ENCODE measurements at regions not wholly inside any gene's neighbourhood (a gene's known extent, or its start where the extent isn't known, plus 50 kb on each side); places are given as distances from the start of the nearest gene placed in this dataset.

DNA sequence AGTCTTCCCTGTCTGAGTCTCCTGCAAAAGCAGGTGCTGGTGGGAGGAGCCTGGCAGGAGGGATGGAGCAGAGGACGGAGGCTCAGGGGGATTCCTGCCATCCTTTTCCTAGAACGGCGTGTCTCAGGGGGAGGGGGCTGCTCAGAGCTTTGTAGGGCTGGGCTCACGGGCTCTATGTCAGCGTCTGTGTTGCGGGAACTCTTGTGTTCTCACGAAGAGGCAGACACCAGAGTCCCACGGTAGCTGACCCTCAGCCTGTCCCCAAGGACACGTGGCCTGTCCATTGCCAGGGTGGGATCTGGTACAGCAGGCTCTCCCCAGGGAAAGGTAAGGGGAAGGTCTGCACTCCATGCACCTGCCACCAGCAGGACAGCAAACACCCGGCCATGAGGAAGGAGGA, 1505.2 kb downstream of the TBC1D22A start:
- TF ChIP-seq, protein P1, sequence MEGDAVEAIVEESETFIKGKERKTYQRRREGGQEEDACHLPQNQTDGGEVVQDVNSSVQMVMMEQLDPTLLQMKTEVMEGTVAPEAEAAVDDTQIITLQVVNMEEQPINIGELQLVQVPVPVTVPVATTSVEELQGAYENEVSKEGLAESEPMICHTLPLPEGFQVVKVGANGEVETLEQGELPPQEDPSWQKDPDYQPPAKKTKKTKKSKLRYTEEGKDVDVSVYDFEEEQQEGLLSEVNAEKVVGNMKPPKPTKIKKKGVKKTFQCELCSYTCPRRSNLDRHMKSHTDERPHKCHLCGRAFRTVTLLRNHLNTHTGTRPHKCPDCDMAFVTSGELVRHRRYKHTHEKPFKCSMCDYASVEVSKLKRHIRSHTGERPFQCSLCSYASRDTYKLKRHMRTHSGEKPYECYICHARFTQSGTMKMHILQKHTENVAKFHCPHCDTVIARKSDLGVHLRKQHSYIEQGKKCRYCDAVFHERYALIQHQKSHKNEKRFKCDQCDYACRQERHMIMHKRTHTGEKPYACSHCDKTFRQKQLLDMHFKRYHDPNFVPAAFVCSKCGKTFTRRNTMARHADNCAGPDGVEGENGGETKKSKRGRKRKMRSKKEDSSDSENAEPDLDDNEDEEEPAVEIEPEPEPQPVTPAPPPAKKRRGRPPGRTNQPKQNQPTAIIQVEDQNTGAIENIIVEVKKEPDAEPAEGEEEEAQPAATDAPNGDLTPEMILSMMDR (IDR thresholded peaks at IDR 0.05): no peak
- H3K27ac ChIP-seq: no peak overlapping the region
- DNase-seq (ENCODE audit: low spot score): peak; percentile 64
- H3K4me3 ChIP-seq: no peak overlapping the region

DNA sequence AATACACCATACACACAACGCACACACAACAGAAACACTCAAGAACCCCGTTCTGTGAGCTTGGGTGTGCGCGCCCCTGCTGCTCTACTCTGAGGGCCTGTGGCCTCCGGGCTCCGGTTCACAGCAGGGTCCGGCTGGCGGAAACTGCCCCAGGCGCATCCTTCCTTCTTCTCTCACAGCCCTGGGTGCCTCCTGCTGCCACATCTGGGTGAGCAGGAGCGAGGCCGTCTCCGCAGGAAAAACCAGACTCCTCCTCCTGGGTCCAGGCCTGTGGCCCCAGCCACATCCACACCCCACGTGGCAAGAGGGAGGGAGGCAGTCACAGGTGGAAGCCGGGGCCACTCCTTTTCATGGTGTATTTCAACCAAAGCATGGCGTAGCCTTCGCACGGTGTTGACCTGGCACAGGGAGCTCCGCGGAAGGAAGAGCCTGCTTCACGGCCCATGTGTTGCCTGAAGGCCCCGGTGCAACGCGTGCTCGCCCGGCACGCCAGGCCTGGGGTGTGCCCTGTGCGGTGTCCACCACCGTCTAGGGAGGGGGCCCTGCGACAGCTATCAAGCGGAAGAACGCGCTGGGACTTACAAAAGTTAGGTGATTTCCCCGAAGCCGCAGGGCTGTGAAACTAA, 1502.7 kb downstream of the TBC1D22A start:
- Histone ChIP-seq H3K27ac (no peak overlapping the region), H3K4me3 (no peak overlapping the region)
- no peak for DNase-seq (ENCODE audit: low spot score)
- TF ChIP-seq, protein P1 (IDR thresholded peaks at IDR 0.05): no peak

DNA sequence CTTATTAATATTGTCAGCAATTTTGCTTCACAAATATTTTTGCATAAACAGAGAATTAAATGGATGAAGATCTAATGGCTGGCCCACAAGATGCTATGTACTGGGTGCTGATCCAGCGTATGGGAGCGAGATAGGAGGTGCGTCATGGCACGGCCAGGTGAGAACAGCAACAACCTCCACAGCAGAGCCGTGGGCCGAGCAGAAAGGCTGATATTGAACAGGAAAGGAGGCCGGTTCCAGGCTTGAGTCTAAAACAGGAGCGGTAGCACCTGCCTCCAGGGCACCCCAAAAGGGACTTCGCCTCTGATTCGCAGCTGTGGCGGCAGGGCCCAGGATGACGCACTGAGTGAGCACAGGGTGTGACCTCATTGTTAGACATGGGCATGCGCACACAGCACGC, 1502.1 kb downstream of the TBC1D22A start:
- H3K4me3 ChIP-seq: no peak overlapping the region
- DNase-seq (ENCODE audit: low spot score): no peak
- TF ChIP-seq, protein P1 (IDR thresholded peaks at IDR 0.05): no peak
- no peak overlapping the region for H3K27ac ChIP-seq

DNA sequence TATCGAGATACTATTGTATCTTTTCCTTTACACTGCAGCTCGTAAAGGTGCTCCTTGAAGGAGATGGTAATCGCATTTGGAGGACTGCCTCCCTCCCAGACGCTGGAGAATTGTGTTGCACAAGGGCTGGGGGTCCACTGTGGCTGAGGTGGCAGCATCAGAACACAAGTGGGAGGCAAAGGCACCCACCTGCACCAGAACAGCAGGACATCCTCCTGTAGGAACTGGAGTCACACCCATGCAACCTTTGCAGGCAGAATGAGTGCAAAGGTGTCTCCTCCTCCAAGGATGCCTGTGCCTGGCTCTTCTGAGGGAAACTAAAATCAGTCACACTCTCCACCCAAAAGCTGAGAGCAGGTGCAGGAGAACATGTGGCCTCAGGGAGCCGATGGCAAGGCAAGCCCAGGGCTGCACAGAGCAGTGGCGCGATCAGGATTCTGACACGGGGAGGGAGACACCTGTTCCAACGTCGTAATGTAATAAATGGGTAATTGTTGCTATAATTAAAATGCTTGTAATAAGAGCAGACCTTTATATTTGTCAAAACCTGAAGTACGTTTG, 1501.4 kb downstream of the TBC1D22A start:
- H3K27ac ChIP-seq: no peak overlapping the region
- no peak overlapping the region for H3K4me3 ChIP-seq
- TF ChIP-seq, protein P1 (IDR thresholded peaks at IDR 0.05): no peak
- no peak for DNase-seq (ENCODE audit: low spot score)

DNA sequence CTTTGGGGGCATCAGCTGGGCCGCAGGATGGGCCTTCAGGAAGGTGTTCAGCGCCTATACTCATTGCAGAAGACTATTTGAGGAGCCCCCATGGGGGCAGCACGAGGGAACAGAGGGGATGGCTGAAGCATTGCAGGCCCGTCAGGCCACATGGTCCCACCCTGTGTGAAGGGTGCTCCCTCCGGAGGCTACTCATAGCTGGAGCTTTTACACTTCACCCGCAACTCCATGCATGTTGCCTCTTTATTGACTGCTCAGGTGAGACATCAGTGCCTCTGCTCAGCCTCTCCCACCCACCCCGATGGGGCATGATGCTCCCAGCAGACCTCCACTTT, 1500.9 kb downstream of the TBC1D22A start:
- TF ChIP-seq, protein P1 (IDR thresholded peaks at IDR 0.05): no peak
- no peak for DNase-seq (ENCODE audit: low spot score)

DNA sequence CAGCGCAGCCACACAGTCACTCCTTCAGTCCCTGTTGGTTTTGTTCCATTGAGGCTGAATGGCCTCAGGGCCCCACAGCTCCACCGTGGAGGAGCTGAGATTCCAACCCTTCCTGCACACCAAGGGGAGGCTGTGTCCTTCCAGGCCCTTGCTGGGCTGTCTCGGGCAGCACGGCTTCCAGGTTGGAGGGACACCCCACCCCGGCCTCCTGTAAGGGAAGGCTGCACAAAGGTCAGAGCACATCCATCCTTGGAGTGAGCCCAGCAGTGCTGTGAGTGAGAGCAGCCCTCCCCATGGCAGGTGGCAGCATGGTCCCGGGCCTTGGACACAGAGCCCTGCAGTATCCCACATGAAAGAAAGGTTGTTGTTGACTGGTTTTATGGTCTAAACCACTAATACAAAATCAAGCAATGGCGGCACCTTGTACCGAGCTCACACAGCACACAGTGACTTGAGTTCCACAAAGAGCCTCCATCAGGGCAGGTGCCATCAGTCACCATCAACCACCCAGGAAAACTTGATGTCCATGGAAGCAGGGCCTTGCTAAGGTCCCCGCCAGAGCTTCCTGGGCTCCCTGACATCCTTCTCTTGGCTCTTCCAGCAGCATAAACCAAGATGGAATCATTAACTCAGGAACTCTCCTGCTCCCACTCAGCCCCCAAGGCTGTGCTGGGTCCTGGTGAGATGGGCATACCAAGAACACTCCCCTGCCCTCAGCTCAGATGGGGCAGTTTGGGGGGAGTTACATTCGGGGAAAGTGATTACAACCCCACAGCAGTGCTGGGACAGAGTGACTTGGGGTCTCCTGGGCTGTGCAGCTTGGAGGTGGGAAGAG, 1500.4 kb downstream of the TBC1D22A start:
- no peak overlapping the region for H3K27ac ChIP-seq
- TF ChIP-seq, protein P1 (IDR thresholded peaks at IDR 0.05): no peak
- H3K4me3 ChIP-seq: no peak overlapping the region
- DNase-seq (ENCODE audit: low spot score): no peak

More for the DNA sequence above, 1500.9 kb downstream of the TBC1D22A start:
- H3K27ac ChIP-seq: no peak overlapping the region
- H3K4me3 ChIP-seq: no peak overlapping the region
